Muscle layer of duodenum (tissue), 2 donors: ENCODE measurements at regions not wholly inside any gene's neighbourhood (a gene's known extent, or its start where the extent isn't known, plus 50 kb on each side); places are given as distances from the start of the nearest gene placed in this dataset.
"Not testable (repeated sequence)": the region's sequence is repeated elsewhere in the genome, so short reads cannot be mapped to it uniquely, and the experiment has no call there.

ENCODE experiments used
- H3K27ac ChIP-seq: one replicate; pipeline ENCODE4 v1.7.0; 2013; ENCODE audit warnings: mild to moderate bottlenecking, low read length
- H3K27me3 ChIP-seq: one replicate; pipeline ENCODE4 v1.7.0; 2013; ENCODE audit warnings: low read depth, mild to moderate bottlenecking, control low read depth, low read length
- H3K36me3 ChIP-seq, 2 donors: one replicate each; pipeline ENCODE4 v1.7.0; 2013; ENCODE audit warnings: low read length in 2 of 2, control low read depth in 1 of 2, mild to moderate bottlenecking in 1 of 2; ENCODE audit not compliant: insufficient read depth in 2 of 2, control insufficient read depth in 1 of 2
- H3K4me1 ChIP-seq, 2 donors: one replicate each; pipeline ENCODE4 v1.7.0; 2013; ENCODE audit warnings: low read length in 2 of 2, mild to moderate bottlenecking in 2 of 2, control low read depth in 1 of 2, moderate library complexity in 1 of 2; ENCODE audit not compliant: insufficient read depth in 2 of 2, control insufficient read depth in 1 of 2
- H3K4me3 ChIP-seq, 2 donors: one replicate each; pipeline ENCODE4 v1.7.0; 2013; ENCODE audit warnings: low read length in 2 of 2, low read depth in 1 of 2, mild to moderate bottlenecking in 1 of 2
- H3K9me3 ChIP-seq, 2 donors: one replicate each; pipeline ENCODE4 v1.7.0; 2013; ENCODE audit warnings: low read length in 2 of 2, control low read depth in 1 of 2, mild to moderate bottlenecking in 1 of 2; ENCODE audit not compliant: control insufficient read depth in 1 of 2
- donor health status: healthy.

DNA sequence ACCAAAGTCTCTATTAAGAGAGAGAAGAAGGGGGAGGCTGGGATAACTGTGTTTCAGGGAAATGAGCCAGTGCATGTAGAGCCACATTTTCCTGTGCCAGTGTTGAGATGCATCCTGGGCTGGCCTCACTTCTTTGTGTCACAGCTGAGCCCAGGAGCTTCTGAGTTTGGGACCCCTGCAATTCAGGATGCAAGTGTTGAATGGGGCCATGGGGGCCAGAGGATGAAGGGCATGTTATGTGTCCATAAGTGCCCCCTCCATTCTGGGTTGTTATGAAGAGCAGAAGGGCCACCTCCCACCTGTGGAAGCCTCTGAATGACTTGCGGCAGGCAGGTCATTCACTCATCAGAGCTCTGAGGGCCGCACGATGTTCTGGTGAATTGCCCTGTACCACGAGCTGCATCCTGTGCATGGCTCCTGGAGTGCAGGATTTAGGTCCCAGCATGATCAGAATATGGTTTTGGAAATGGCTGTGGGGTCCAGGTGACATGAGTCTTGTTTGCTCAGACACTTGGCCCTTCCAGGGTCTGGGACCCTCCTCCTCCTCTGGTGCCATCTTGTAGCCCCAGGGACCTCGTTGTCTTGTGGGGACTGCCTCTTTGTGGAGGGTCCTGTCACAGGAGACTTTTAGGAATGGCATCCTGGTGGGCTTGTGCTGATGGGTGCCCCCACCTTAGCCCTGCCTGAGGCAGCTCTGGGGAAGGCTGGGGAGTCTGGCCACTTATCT lies 115.4 kb upstream of the PITX1 start:
- H3K27me3 ChIP-seq = no peaks in the 10 kb centered on the region
- H3K9me3 ChIP-seq = no peaks in the 10 kb centered on the region
- no peak overlapping the region for H3K27ac ChIP-seq
- no peaks in the 10 kb centered on the region for H3K36me3 ChIP-seq
- H3K4me1 ChIP-seq = no peaks in the 10 kb centered on the region
- H3K4me3 ChIP-seq = no peak overlapping the region

DNA sequence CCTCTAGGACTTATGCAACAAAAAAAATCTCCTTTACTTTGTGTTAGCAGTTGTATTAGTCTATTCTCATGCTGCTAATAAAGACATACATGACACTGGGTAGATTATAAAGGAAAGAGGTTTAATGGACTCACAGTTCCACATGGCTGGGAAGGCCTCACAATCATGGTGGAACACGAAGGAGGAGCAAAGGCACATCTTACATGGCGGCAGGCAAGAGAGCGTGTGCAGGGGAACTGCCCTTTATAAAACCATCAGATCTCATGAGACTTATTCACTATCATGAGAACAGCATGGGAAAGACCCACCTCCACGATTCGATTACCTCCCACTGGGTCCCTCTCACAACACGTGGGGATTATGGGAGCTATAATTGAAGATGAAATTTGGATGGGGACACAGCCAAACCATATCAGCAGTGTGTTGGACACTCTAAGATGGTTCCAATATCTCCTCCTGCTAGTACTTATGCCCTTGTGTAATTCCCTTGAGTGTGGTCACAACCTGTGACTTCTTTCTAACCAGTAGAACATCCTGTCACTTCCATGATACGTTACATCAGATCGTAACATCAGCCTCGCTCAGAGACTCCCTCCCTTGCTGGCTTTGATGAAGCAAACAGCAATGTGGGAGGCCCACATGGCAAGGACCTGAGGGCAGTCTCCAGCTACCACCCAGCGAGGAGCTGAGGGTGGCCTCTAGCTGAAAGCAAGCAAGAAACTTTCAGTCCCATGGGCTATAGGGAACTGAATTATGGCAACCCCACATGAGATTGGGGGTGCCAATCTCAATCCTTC lies 113.5 kb upstream of the PITX1 start:
- Histone ChIP-seq H3K4me3 (no peak overlapping the region), H3K36me3 (no peaks in the 10 kb centered on the region), H3K27me3 (no peaks in the 10 kb centered on the region), H3K27ac (no peak overlapping the region), H3K9me3 (no peaks in the 10 kb centered on the region), H3K4me1 (no peaks in the 10 kb centered on the region)

DNA sequence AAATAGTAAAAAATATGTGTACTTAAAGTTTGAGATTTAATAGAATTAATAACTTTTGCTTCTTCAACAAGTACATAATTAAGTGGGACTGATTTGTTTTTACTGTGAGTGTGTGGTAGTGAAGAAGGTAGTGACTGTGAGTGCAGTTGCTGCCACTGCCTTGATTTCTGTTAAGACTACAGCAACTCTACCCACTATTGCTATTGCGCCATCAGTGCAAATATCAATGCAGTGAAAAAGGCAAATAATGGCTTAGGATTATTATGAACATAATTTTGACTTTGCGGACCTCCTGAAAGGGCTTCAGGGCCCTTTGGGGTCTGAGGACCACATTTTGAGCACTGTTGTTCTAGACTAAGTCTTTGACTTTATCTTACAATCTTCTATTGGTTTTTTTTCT lies 112.0 kb upstream of the PITX1 start:
- H3K4me1 ChIP-seq = peaks cover 0 to 6% of the 10 kb centered on the region in 2 donors
- no peaks in the 10 kb centered on the region for H3K9me3 ChIP-seq
- H3K36me3 ChIP-seq = no peaks in the 10 kb centered on the region
- H3K27ac ChIP-seq = no peak overlapping the region
- H3K27me3 ChIP-seq = no peaks in the 10 kb centered on the region
- H3K4me3 ChIP-seq = no peak overlapping the region

DNA sequence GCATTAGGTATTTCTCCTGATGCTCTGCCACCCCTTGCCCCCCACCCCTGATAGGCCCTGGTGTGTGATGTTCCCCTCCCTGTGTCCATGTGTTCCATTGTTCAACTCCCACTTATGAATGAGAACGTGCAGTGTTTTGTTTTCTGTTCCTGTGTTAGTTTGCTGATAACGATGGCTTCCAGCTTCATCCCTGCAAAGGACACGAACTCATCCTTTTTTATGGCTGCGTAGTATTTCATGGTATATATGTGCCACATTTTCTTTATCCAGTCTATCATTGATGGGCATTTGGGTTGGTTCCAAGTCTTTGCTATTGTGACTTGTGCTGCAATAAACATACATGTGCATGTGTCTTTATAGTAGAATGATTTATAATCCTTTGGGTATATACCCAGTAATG lies 109.7 kb upstream of the PITX1 start:
- not testable (repeated sequence) for H3K27me3 ChIP-seq, H3K27ac ChIP-seq, H3K36me3 ChIP-seq, H3K9me3 ChIP-seq, H3K4me3 ChIP-seq
- peaks cover 4 to 11% of the 10 kb centered on the region in 2 donors for H3K4me1 ChIP-seq

DNA sequence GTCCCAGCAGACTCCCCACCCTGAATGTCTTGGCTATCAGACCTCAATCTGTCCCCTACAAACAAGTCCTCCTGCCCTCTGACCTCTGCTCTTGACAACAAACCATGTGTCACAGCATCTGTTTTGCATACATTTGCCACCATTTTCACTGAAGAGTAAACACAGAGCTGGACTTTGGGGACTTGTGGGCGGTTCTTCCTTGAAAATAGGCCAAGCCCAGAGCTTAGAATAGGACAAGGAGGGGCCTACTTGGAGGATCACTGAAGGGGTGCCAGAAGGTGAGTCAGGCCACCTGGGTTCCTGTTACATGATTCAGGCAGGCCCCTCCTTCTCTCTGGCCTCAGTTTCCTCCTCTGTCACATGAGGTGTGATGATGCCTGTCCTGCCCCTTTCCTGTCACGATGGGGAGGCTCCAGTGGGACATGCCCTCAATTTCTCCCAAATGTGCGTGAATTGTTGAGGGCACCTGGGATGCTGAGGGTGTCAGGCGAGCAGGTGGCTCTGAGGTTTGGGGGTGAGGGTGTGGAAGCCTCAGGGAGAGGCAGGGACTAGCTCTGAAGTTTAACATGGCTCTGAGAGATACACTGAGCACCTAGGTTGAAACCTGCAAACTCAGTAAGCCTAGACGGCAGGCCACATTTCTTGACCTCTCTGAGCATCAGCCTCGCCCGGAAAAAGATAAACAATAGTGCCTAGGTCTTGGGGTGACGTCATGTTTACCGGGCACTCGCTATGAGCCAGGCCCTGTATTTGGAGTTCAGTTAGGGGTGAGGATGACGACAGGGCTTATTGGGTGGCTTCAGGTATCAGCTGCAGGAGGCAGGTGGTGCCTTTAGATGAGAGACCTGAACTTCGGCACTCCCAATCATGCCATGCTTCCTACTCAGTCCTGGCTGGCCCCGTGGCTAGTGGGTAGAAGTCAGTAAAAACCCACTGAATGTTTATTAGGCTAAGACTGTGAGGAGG lies 107.6 kb upstream of the PITX1 start:
- no peaks in the 10 kb centered on the region for H3K27me3 ChIP-seq
- no peak overlapping the region for H3K4me3 ChIP-seq
- no peaks in the 10 kb centered on the region for H3K36me3 ChIP-seq
- H3K27ac ChIP-seq = no peak overlapping the region
- H3K9me3 ChIP-seq = no peaks in the 10 kb centered on the region
- peaks cover 4 to 11% of the 10 kb centered on the region in 2 donors for H3K4me1 ChIP-seq

DNA sequence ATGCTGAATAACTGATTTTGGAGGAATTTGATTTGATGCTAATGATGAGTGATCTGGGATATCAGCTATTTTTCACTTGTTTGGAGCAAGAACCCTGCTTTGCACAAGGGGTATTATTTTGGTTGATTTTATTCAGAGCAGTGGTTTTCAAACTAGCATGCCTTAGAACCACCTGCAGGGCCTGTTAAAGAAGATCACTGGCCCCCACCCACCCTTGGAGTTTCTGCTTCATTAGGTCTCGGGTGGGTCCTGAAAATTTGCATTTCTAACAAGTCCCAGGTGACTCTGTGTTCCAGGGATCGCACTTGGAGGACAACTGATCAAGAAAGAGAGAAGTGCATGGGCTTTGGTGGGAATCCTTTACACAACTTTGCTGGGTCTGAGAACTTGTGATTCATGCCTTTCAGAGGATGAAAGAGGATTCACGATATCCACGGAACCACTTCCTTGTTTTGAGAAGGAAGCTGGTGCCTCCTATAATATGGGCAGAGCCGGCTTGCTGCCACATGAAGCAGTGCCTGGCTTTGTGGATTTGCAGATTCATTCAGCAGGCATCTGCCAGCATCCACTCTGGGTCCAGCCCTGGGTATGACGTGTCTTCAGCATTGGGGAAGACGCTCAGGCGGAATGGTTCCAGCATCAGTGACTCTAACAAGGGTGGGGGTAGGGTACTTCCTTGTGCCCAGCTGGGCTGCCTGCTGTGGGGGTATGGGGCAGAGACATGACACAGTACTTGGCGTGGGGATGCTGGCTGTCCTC lies 106.6 kb upstream of the PITX1 start:
- H3K4me3 ChIP-seq = no peak overlapping the region
- no peaks in the 10 kb centered on the region for H3K36me3 ChIP-seq
- no peaks in the 10 kb centered on the region for H3K27me3 ChIP-seq
- no peaks in the 10 kb centered on the region for H3K9me3 ChIP-seq
- H3K27ac ChIP-seq = no peak overlapping the region
- H3K4me1 ChIP-seq = peaks cover 4 to 11% of the 10 kb centered on the region in 2 donors

DNA sequence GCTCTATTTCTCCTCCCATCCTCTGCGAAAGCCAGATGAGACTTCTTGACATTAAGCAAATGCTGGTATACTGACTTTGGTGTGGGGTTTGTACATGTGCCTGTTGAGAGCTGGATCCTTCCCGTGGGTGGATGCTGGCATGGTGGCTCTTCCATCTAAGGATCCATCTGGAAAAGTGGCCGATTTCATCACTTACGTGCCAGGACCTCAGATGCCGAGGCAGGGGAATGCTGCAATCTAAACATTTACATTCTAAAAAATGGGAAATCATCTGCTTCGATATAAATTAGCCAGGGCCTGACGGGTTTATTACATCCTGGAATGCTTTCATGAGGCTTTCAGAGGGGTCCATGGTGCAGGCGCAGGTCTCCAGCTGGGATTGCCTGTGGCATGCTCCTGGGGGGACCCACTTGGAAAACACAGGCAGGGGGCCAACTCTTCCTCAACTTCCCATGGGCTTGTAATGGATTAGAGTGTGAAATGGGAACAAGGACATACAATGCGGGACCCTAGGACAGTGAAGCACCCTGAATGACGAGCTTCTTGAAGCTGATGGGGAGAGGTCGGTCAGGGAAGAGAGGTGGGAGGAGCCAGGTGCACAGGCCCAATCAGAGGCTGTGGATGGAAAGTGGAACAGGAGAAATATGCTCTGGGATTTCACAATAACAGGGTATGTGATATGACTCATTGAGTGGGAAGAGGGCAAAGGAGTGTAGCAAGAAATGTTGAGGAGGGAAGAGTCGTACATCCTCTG lies 105.5 kb upstream of the PITX1 start:
- Histone ChIP-seq H3K27me3 (no peaks in the 10 kb centered on the region), H3K4me3 (no peak overlapping the region), H3K9me3 (no peaks in the 10 kb centered on the region), H3K27ac (peak overlapping the region; percentile 14), H3K4me1 (peaks cover 4 to 11% of the 10 kb centered on the region in 2 donors), H3K36me3 (no peaks in the 10 kb centered on the region)

DNA sequence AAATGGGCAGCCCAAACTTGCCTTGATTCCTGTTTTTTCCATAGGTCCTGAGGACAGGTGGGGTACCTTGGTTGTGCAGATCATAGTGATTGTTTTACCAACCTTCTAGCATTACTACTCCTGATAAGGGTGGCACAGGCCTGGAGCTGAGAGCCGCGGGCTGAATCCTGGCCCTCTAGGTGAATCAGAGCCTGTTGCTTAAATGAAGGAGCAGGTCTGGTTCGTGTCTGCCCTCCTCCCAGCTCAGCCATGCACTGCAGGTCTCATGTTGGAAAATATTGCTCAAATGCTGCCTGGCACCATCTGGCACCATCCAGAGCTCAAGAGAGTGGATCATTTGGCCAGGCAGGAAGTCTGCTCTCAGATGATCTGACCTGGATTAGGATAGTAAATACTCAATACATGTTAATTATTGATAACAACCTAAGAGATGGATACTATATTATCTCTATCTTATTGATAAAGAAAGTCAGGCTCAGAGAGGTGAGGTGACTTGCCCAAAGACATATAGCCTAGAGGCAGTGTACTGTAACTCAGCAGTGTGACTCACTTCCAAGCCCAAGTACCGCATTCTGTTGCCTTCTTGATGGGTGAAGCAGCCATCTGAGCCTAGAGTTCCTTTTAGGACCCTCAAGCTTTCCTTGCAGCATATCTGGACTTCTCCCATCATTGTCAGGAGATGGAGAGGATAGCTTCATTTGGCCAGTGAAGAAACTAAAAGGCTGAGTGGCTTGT lies 104.3 kb upstream of the PITX1 start:
- Histone ChIP-seq H3K27me3 (no peaks in the 10 kb centered on the region), H3K4me1 (peaks cover 4 to 11% of the 10 kb centered on the region in 2 donors), H3K4me3 (no peak overlapping the region), H3K27ac (no peak overlapping the region), H3K9me3 (no peaks in the 10 kb centered on the region), H3K36me3 (no peaks in the 10 kb centered on the region)

DNA sequence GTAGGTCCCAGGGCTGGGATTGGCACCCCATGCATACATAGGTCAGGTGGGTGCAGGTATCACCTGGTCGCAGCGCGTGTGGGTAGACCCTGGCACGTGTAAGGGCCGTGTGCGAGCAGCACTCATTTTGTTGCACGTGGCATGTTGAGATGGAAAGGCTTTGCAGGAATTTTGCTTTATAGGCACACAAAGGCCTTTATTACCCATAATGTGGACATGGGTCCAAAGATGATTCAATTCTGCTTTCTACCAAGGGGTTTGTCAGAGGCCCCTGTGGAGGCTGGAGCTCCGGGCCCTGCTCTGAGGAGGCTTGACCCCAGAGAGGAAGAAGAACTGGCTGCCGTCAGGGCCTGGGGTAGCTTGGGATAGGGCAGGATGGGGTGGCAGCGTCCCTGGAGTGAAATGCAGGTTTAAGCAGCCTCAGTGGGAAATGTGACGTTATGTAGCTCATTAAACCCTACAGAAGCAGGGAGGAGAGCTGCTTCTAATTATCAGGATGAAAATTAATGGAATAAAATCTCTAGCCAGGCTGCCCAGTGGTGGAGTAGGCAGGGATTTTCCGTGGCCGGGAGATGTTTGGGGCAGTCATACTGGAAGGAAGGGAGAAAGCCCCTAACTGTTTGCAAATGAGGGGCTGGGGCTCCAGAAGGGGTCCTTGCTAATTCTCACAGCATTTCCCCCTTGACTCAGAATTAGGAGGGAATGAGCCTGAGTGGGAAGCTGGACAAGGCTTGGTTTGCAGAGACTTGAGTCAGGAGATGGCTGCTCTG lies 103.3 kb upstream of the PITX1 start:
- no peaks in the 10 kb centered on the region for H3K27me3 ChIP-seq
- no peak overlapping the region for H3K4me3 ChIP-seq
- no peak overlapping the region for H3K27ac ChIP-seq
- H3K36me3 ChIP-seq = no peaks in the 10 kb centered on the region
- peaks cover 4 to 11% of the 10 kb centered on the region in 2 donors for H3K4me1 ChIP-seq
- H3K9me3 ChIP-seq = no peaks in the 10 kb centered on the region
